ENCODE measurements at regions not wholly inside any gene's neighbourhood (a gene's known extent, or its start where the extent isn't known, plus 50 kb on each side); places are given as distances from the start of the nearest gene placed in this dataset.

GRCh38 chr4:23484689-23485088 lies 405.2 kb downstream of the PPARGC1A start:
- TF ChIP-seq CTCF (IDR thresholded peaks at IDR 0.05), result no peak
- Histone ChIP-seq H3K27me3 (no peaks in the 10 kb centered on the region), H3K36me3 (no peaks in the 10 kb centered on the region), H3K4me1 (peaks cover 0 to 16% (median 4%) of the 10 kb centered on the region in 9 donors), H3K9me3 (no peaks in the 10 kb centered on the region), H3K27ac (peak overlapping the region in 1 of 10 donors; percentile 10), H3K4me3 (no peak overlapping the region)
- intact Hi-C loops (cut with DNase I), result no loop called here
- ATAC-seq (peak in 2 of 8 donors; percentile 21 to 39), DNase-seq (no peak)
- 10 to 13% methylated on average over 4 of the region's 4 CpGs for WGBS, 2 donors

- 41 to 52% methylated on average over 5 of the region's 5 CpGs for WGBS, 2 donors
- no peaks in the 10 kb centered on the region for H3K36me3 ChIP-seq
- peaks cover 0 to 16% (median 4%) of the 10 kb centered on the region in 9 donors for H3K4me1 ChIP-seq
- TF ChIP-seq CTCF (IDR thresholded peaks at IDR 0.05), result no peak
- H3K9me3 ChIP-seq, result no peaks in the 10 kb centered on the region
- peak in 6 of 8 donors; percentile 38 to 72 (median 50) for ATAC-seq
- no peak for DNase-seq
- H3K27me3 ChIP-seq, result no peaks in the 10 kb centered on the region
- no peak overlapping the region for H3K4me3 ChIP-seq
- intact Hi-C loops (cut with DNase I), result no loop called here
- no peak overlapping the region for H3K27ac ChIP-seq
Measured at GRCh38 chr4:23483320-23483960, 406.4 kb downstream of the PPARGC1A start.

- intact Hi-C loops (cut with DNase I), result no loop called here
- no peak overlapping the region for H3K4me3 ChIP-seq
- no peak for TF ChIP-seq CTCF (IDR thresholded peaks at IDR 0.05)
- H3K4me1 ChIP-seq, result peaks cover 0 to 16% (median 4%) of the 10 kb centered on the region in 9 donors
- H3K36me3 ChIP-seq, result no peaks in the 10 kb centered on the region
- H3K27ac ChIP-seq, result no peak overlapping the region
- H3K9me3 ChIP-seq, result no peaks in the 10 kb centered on the region
- ATAC-seq (no peak), DNase-seq (no peak)
- no peaks in the 10 kb centered on the region for H3K27me3 ChIP-seq
- 74 to 82% methylated on average over 1 of the region's 1 CpG for WGBS, 2 donors
Measured at GRCh38 chr4:23481566-23481965, 408.3 kb downstream of the PPARGC1A start.

GRCh38 chr4:23477905-23478304 lies 411.9 kb downstream of the PPARGC1A start:
- ATAC-seq (no peak), DNase-seq (no peak)
- no peak overlapping the region for H3K27ac ChIP-seq
- no peaks in the 10 kb centered on the region for H3K27me3 ChIP-seq
- H3K4me1 ChIP-seq, result no peaks in the 10 kb centered on the region
- peaks cover 0 to 9% (median 0%) of the 10 kb centered on the region in 11 donors for H3K9me3 ChIP-seq
- no peak overlapping the region for H3K4me3 ChIP-seq
- TF ChIP-seq CTCF (IDR thresholded peaks at IDR 0.05), result no peak
- intact Hi-C loops (cut with DNase I), result no loop called here
- no peaks in the 10 kb centered on the region for H3K36me3 ChIP-seq
